CD8-positive, alpha-beta memory T cell (primary cell): ENCODE measurements at regions not wholly inside any gene's neighbourhood (a gene's known extent, or its start where the extent isn't known, plus 50 kb on each side); places are given as distances from the start of the nearest gene placed in this dataset.

ENCODE experiments used
- CTCF ChIA-PET: fragments of 350-600 bp; sonication (Branson Sonifier 250); formaldehyde crosslinking; loops from one replicate; lab custom pipeline; 2021; ENCODE audit warnings: antibody characterized with exemption; lab: Charles Lee
- POLR2A ChIA-PET: fragments of 350-600 bp; sonication (Branson Sonifier 250); formaldehyde crosslinking; loops from one replicate; lab custom pipeline; 2021; ENCODE audit warnings: antibody characterized with exemption; lab: Charles Lee
- DNase-seq, 5 donors: peaks; one replicate each; pipeline versions ENCODE4 v3.0.0 to v3.0.0-alpha.2; 2020 to 2022; ENCODE audit warnings: mixed read lengths in 1 of 5
- H3K27ac ChIP-seq: one replicate; pipeline ENCODE4 v1.7.0; 2013; ENCODE audit warnings: low read depth, mild to moderate bottlenecking, low read length, moderate library complexity
- H3K27me3 ChIP-seq: 2 replicates; pipeline ENCODE4 v1.7.0; 2013; ENCODE audit warnings: low read length, mild to moderate bottlenecking; ENCODE audit not compliant: insufficient read depth, poor library complexity, severe bottlenecking
- H3K36me3 ChIP-seq: 2 replicates; pipeline ENCODE4 v1.7.0; 2013; ENCODE audit warnings: mild to moderate bottlenecking, low read length, moderate library complexity; ENCODE audit not compliant: insufficient read depth
- H3K4me1 ChIP-seq: 2 replicates; pipeline ENCODE4 v1.7.0; 2013; ENCODE audit warnings: mild to moderate bottlenecking, low read length, moderate library complexity; ENCODE audit not compliant: insufficient read depth
- H3K4me3 ChIP-seq: 2 replicates; pipeline ENCODE4 v1.7.0; 2013; ENCODE audit warnings: mild to moderate bottlenecking, low read length
- H3K9me3 ChIP-seq: 2 replicates; pipeline ENCODE4 v1.7.0; 2013; ENCODE audit warnings: mild to moderate bottlenecking, low read length
- H3K27ac Mint-ChIP-seq, 8 donors: one replicate each; pipeline ENCODE4 v1.8.0; 2020 to 2021; ENCODE audit warnings: mixed read lengths in 8 of 8, mild to moderate bottlenecking in 6 of 8, inconsistent platforms in 3 of 8, moderate library complexity in 3 of 8
- H3K27me3 Mint-ChIP-seq, 2 donors: one replicate each; pipeline ENCODE4 v1.8.0; 2020 to 2021; ENCODE audit warnings: mixed read lengths in 2 of 2, mild to moderate bottlenecking in 1 of 2, moderate library complexity in 1 of 2
- H3K36me3 Mint-ChIP-seq, 3 donors: one replicate each; pipeline ENCODE4 v1.8.0; 2020 to 2021; ENCODE audit warnings: mixed read lengths in 3 of 3, inconsistent platforms in 1 of 3, mild to moderate bottlenecking in 1 of 3
- H3K4me1 Mint-ChIP-seq, 3 donors: one replicate each; pipeline ENCODE4 v1.8.0; 2020 to 2021; ENCODE audit warnings: mixed read lengths in 3 of 3, inconsistent platforms in 1 of 3, mild to moderate bottlenecking in 1 of 3
- H3K4me3 Mint-ChIP-seq, 7 donors: one replicate each; pipeline ENCODE4 v1.8.0; 2020 to 2021; ENCODE audit warnings: mixed read lengths in 7 of 7, mild to moderate bottlenecking in 6 of 7, moderate library complexity in 4 of 7, inconsistent platforms in 2 of 7
- H3K9me3 Mint-ChIP-seq, 5 donors: one replicate each; pipeline ENCODE4 v1.8.0; 2020 to 2022; ENCODE audit warnings: mixed read lengths in 5 of 5, mild to moderate bottlenecking in 3 of 5, moderate library complexity in 2 of 5, inconsistent platforms in 1 of 5

DNA sequence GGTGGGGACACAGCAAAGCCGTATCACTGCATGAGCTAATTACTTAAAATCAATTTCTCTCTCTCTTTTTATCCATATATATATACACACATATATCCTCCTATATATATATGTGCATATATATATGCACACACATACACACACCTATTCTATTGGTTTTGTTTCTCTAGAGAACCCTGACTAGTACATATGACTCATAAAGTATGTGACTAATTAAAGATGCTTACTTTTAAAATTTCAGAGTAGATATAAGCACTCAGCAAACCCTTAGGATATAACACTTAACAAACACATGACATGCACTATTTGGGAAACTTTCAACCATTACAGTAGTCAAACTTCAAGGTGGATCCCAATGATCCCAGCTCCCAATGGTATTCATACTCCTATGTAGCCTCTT is 732.6 kb downstream of the ROBO2 start:
- POLR2A ChIA-PET: no interaction called here
- Histone ChIP-seq H3K4me3 (no peak overlapping the region), H3K9me3 (no peaks in the 10 kb centered on the region), H3K27me3 (no peaks in the 10 kb centered on the region), H3K27ac (no peak overlapping the region), H3K4me1 (no peaks in the 10 kb centered on the region), H3K36me3 (no peaks in the 10 kb centered on the region)
- Mint-ChIP-seq H3K4me1 (no peaks in the 10 kb centered on the region), H3K9me3 (peaks cover 6 to 27% (median 12%) of the 10 kb centered on the region in 5 donors), H3K36me3 (no peaks in the 10 kb centered on the region), H3K27ac (no peak overlapping the region), H3K27me3 (no peaks in the 10 kb centered on the region), H3K4me3 (no peak overlapping the region)
- DNase-seq: no peak
- CTCF ChIA-PET: no interaction called here

GRCh38 chr3:77773084-77773483 is 733.2 kb downstream of the ROBO2 start:
- H3K27me3 ChIP-seq: no peaks in the 10 kb centered on the region
- Mint-ChIP-seq H3K36me3 (no peaks in the 10 kb centered on the region), H3K27me3 (no peaks in the 10 kb centered on the region), H3K4me3 (no peak overlapping the region), H3K27ac (no peak overlapping the region), H3K4me1 (no peaks in the 10 kb centered on the region), H3K9me3 (peaks cover 6 to 33% (median 12%) of the 10 kb centered on the region in 5 donors)
- DNase-seq: no peak
- H3K27ac ChIP-seq: no peak overlapping the region
- no peaks in the 10 kb centered on the region for H3K9me3 ChIP-seq
- H3K4me3 ChIP-seq: no peak overlapping the region
- POLR2A ChIA-PET: no interaction called here
- H3K4me1 ChIP-seq: no peaks in the 10 kb centered on the region
- CTCF ChIA-PET: no interaction called here
- H3K36me3 ChIP-seq: no peaks in the 10 kb centered on the region

DNA sequence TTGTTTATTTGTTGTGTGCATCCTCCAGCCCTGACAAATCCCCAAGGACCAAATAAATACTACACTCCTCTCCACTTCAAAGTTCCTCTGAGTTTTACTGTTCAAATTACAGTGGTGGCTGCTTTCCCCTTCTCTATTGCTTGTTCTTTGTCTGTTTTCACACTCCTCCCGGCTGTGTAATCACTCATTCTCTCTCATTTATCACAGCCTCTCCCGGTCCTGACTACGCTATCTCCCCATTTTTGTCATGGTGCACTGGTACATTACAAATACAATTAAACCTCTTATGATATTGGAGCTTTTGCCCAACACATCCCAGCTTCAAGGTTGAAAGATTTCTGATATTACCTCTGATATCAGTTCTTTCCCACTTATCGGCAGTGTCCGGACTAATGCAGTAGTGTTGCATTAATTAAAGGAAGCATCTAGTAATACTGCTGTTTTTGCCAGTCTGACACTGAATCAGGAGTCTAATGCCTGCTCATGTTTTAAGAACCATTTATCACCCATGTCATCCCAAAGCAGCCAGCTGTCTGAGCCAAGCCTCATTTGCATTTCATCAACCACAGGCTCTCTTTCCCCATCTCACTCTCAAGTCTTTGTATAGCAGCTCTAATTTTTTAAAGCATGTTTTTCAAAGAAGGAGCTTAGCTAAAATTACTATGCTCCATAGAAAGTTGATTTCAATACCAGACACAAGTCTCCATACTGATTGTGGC is 740.5 kb downstream of the ROBO2 start:
- H3K36me3 Mint-ChIP-seq: no peaks in the 10 kb centered on the region
- DNase-seq: no peak
- POLR2A ChIA-PET: no interaction called here
- H3K27me3 Mint-ChIP-seq: no peaks in the 10 kb centered on the region
- no peaks in the 10 kb centered on the region for H3K36me3 ChIP-seq
- H3K27ac ChIP-seq: no peak overlapping the region
- no peaks in the 10 kb centered on the region for H3K9me3 ChIP-seq
- no peak overlapping the region for H3K4me3 ChIP-seq
- H3K4me1 Mint-ChIP-seq: no peaks in the 10 kb centered on the region
- H3K27me3 ChIP-seq: no peaks in the 10 kb centered on the region
- peaks cover 5 to 38% (median 9%) of the 10 kb centered on the region in 5 donors for H3K9me3 Mint-ChIP-seq
- no peak overlapping the region for H3K27ac Mint-ChIP-seq
- CTCF ChIA-PET: no interaction called here
- H3K4me1 ChIP-seq: no peaks in the 10 kb centered on the region
- H3K4me3 Mint-ChIP-seq: no peak overlapping the region

- Histone ChIP-seq H3K27me3 (no peaks in the 10 kb centered on the region), H3K27ac (no peak overlapping the region), H3K9me3 (no peaks in the 10 kb centered on the region), H3K4me1 (no peaks in the 10 kb centered on the region), H3K4me3 (no peak overlapping the region), H3K36me3 (no peaks in the 10 kb centered on the region)
- Mint-ChIP-seq H3K27ac (no peak overlapping the region), H3K9me3 (peaks cover 3 to 38% (median 9%) of the 10 kb centered on the region in 5 donors), H3K36me3 (no peaks in the 10 kb centered on the region), H3K4me1 (no peaks in the 10 kb centered on the region), H3K4me3 (no peak overlapping the region), H3K27me3 (no peaks in the 10 kb centered on the region)
- ChIA-PET CTCF (no interaction called here), POLR2A (no interaction called here)
- DNase-seq: no peak
These were observed 746.3 kb downstream of the ROBO2 start for GRCh38 chr3:77786216-77786615.

DNA sequence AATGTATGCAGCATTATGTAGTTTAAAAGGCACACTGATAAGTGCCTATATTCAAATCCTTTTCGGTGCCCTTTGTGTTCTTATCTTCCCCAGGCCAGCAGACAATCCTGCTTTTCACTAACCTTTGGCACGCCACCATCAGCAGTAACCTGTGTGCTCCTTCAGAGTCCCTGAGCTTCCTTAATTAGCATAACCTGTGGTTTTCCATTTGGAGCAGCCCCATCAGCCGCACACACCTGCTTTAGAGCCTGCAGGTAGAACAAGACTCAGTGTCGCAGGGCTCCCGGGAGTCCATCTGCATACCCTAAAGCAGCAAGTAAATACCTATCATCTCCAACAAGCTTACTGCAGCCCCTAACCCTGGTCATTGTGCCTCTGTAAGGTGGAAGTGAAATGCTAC is 755.1 kb downstream of the ROBO2 start:
- H3K36me3 ChIP-seq: no peaks in the 10 kb centered on the region
- H3K9me3 ChIP-seq: no peaks in the 10 kb centered on the region
- Mint-ChIP-seq H3K4me1 (no peaks in the 10 kb centered on the region), H3K4me3 (no peak overlapping the region), H3K27me3 (no peaks in the 10 kb centered on the region), H3K27ac (no peak overlapping the region), H3K36me3 (peaks cover 0 to 1% (median 0%) of the 10 kb centered on the region in 3 donors), H3K9me3 (peaks cover 3 to 15% (median 10%) of the 10 kb centered on the region in 5 donors)
- no peak for DNase-seq
- no peak overlapping the region for H3K27ac ChIP-seq
- ChIA-PET POLR2A (no interaction called here), CTCF (no interaction called here)
- no peaks in the 10 kb centered on the region for H3K4me1 ChIP-seq
- no peak overlapping the region for H3K4me3 ChIP-seq
- no peaks in the 10 kb centered on the region for H3K27me3 ChIP-seq

DNA sequence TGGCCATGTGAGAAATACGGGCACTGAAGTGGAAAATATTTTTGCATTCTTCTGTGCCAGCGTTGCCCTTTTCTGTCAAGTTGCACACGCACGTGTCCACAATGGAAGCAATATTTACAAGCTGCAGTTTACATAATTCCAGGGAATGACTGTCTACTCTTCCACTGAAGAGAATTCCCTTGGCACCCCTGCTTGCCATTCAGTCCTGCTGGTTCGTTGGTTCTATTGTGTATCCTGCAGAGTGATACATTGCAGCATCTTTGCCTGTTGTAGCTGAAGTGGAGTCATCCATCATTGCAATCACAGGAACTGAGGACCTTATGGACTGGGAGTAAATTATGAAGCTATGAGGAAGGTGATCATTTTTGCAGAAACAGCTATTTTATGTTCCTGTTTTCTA is 759.4 kb downstream of the ROBO2 start:
- Histone ChIP-seq H3K27ac (no peak overlapping the region), H3K36me3 (no peaks in the 10 kb centered on the region), H3K27me3 (no peaks in the 10 kb centered on the region), H3K4me3 (no peak overlapping the region), H3K4me1 (no peaks in the 10 kb centered on the region), H3K9me3 (no peaks in the 10 kb centered on the region)
- ChIA-PET POLR2A (no interaction called here), CTCF (no interaction called here)
- Mint-ChIP-seq H3K36me3 (no peaks in the 10 kb centered on the region), H3K4me1 (no peaks in the 10 kb centered on the region), H3K27me3 (no peaks in the 10 kb centered on the region), H3K4me3 (no peak overlapping the region), H3K9me3 (peaks cover 3 to 14% (median 12%) of the 10 kb centered on the region in 5 donors), H3K27ac (no peak overlapping the region)
- no peak for DNase-seq

DNA sequence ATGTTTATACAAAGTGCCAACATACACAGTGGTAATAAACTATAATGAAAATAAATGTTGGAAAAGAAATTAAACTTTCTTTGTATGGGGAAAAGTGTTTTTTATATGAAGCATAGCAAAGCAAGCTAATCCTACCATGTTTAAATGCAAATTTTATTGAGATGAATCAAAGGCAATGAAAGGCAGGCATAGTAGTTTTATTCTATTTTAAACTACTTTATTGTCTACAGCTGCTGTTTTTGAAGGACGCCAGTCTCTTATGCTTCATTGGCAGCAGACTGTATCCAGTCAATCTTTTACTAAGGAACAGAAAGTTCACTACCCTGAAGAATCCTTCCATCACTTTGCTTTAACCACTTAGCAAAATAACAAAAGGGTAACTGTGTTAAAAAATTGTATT is 761.0 kb downstream of the ROBO2 start:
- H3K27ac Mint-ChIP-seq: no peak overlapping the region
- Histone ChIP-seq H3K9me3 (no peaks in the 10 kb centered on the region), H3K36me3 (no peaks in the 10 kb centered on the region), H3K4me3 (no peak overlapping the region), H3K27me3 (no peaks in the 10 kb centered on the region), H3K4me1 (no peaks in the 10 kb centered on the region), H3K27ac (no peak overlapping the region)
- no peaks in the 10 kb centered on the region for H3K4me1 Mint-ChIP-seq
- POLR2A ChIA-PET: no interaction called here
- H3K36me3 Mint-ChIP-seq: no peaks in the 10 kb centered on the region
- no peaks in the 10 kb centered on the region for H3K27me3 Mint-ChIP-seq
- CTCF ChIA-PET: no interaction called here
- peaks cover 8 to 23% (median 12%) of the 10 kb centered on the region in 5 donors for H3K9me3 Mint-ChIP-seq
- DNase-seq: no peak
- no peak overlapping the region for H3K4me3 Mint-ChIP-seq

DNA sequence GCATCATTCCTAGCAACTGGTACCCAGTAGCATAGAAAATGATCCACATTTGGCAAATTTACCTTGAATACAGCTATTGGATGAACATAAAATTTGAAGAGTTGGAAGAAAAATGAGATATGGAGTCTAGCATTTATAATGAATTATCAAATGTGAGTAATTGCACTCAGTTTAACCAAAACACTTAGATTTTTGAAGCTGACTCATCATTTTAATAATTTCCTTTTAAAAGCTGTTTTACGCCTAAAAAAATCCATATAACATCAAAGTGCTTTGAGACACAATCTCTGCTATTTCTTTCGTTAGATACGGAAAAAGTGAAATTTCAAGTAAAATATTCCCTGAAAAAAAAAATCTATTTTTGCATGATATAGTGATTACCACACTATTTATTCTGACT is 767.4 kb downstream of the ROBO2 start:
- no peak for DNase-seq
- Histone ChIP-seq H3K27me3 (no peaks in the 10 kb centered on the region), H3K27ac (no peak overlapping the region), H3K9me3 (no peaks in the 10 kb centered on the region), H3K36me3 (no peaks in the 10 kb centered on the region), H3K4me1 (no peaks in the 10 kb centered on the region), H3K4me3 (no peak overlapping the region)
- H3K27ac Mint-ChIP-seq: no peak overlapping the region
- H3K36me3 Mint-ChIP-seq: no peaks in the 10 kb centered on the region
- no peak overlapping the region for H3K4me3 Mint-ChIP-seq
- H3K9me3 Mint-ChIP-seq: peaks cover 7 to 35% (median 13%) of the 10 kb centered on the region in 5 donors
- CTCF ChIA-PET: no interaction called here
- no peaks in the 10 kb centered on the region for H3K27me3 Mint-ChIP-seq
- POLR2A ChIA-PET: no interaction called here
- no peaks in the 10 kb centered on the region for H3K4me1 Mint-ChIP-seq
